Trophoblast cell (in vitro differentiated cells and primary cell): ENCODE measurements at regions not wholly inside any gene's neighbourhood (a gene's known extent, or its start where the extent isn't known, plus 50 kb on each side); places are given as distances from the start of the nearest gene placed in this dataset.

Experiments used
- DNase-seq, 2 donors: peaks; one replicate each; pipeline ENCODE4 v3.0.0-alpha.2; 2016
- H2AFZ ChIP-seq: 2 replicates; pipeline ENCODE4 v1.6.1; 2013; ENCODE audit warnings: low read length, moderate library complexity, mild to moderate bottlenecking; ENCODE audit not compliant: insufficient read depth, poor library complexity
- H2AK5ac ChIP-seq: 2 replicates; pipeline ENCODE4 v1.6.1; 2013; ENCODE audit warnings: mild to moderate bottlenecking, low read length
- H2BK120ac ChIP-seq: 2 replicates; pipeline ENCODE4 v1.6.1; 2013; ENCODE audit warnings: low read length, mild to moderate bottlenecking, moderate library complexity; ENCODE audit not compliant: insufficient read depth, poor library complexity
- H2BK12ac ChIP-seq: 2 replicates; pipeline ENCODE4 v1.6.1; 2013; ENCODE audit warnings: mild to moderate bottlenecking, low read length, moderate library complexity
- H2BK5ac ChIP-seq: 2 replicates; pipeline ENCODE4 v1.6.1; 2013; ENCODE audit warnings: low read length, low read depth, moderate library complexity, mild to moderate bottlenecking; ENCODE audit not compliant: poor library complexity
- H3K14ac ChIP-seq: 2 replicates; pipeline ENCODE4 v1.6.1; 2013; ENCODE audit warnings: mild to moderate bottlenecking, low read length
- H3K18ac ChIP-seq: 2 replicates; pipeline ENCODE4 v1.6.1; 2013; ENCODE audit warnings: mild to moderate bottlenecking, low read length
- H3K23ac ChIP-seq: 2 replicates; pipeline ENCODE4 v1.6.1; 2013; ENCODE audit warnings: low read length
- H3K27ac ChIP-seq: 2 replicates; pipeline ENCODE4 v1.5.1; 2013; ENCODE audit warnings: low read depth, mild to moderate bottlenecking, inconsistent platforms, low read length, moderate library complexity
- H3K27me3 ChIP-seq: 2 replicates; pipeline ENCODE4 v1.6.1; 2013; ENCODE audit warnings: inconsistent platforms, mild to moderate bottlenecking, low read length, moderate library complexity; ENCODE audit not compliant: insufficient read depth
- H3K36me3 ChIP-seq, 2 experiments: 1 replicate in 1 of 2; 2 replicates in 1 of 2; pipeline ENCODE4 v1.6.1; 2013; ENCODE audit warnings: low read length in 2 of 2, mild to moderate bottlenecking in 2 of 2, moderate library complexity in 1 of 2; ENCODE audit not compliant: insufficient read depth in 2 of 2, control insufficient read depth in 1 of 2
- H3K4ac ChIP-seq: 2 replicates; pipeline ENCODE4 v1.6.1; 2013; ENCODE audit warnings: low read depth, mild to moderate bottlenecking, low read length, moderate library complexity
- H3K4me1 ChIP-seq, 2 experiments: 1 replicate in 1 of 2; 2 replicates in 1 of 2; pipeline ENCODE4 v1.6.1; 2013; ENCODE audit warnings: low read length in 2 of 2, mild to moderate bottlenecking in 2 of 2, moderate library complexity in 1 of 2; ENCODE audit not compliant: insufficient read depth in 2 of 2, control insufficient read depth in 1 of 2
- H3K4me2 ChIP-seq: 2 replicates; pipeline ENCODE4 v1.6.1; 2013; ENCODE audit warnings: inconsistent platforms, mild to moderate bottlenecking, low read length, moderate library complexity
- H3K4me3 ChIP-seq: 2 replicates; pipeline ENCODE4 v1.5.1; 2013; ENCODE audit warnings: mild to moderate bottlenecking, low read depth, low read length, inconsistent platforms
- H3K79me1 ChIP-seq: one replicate; pipeline ENCODE4 v1.6.1; 2013; ENCODE audit warnings: low read length
- H3K79me2 ChIP-seq: 2 replicates; pipeline ENCODE4 v1.6.1; 2013; ENCODE audit warnings: low read length, mild to moderate bottlenecking; ENCODE audit not compliant: control insufficient read depth, insufficient read depth, poor library complexity
- H3K9ac ChIP-seq: 2 replicates; pipeline ENCODE4 v1.6.1; 2013; ENCODE audit warnings: mild to moderate bottlenecking, low read length
- H3K9me3 ChIP-seq: 2 replicates; pipeline ENCODE4 v1.6.1; 2013; ENCODE audit warnings: low read depth, mild to moderate bottlenecking, control low read depth, inconsistent platforms, low read length; ENCODE audit not compliant: insufficient read depth
- H4K12ac ChIP-seq: 2 replicates; pipeline ENCODE4 v1.6.1; 2013; ENCODE audit warnings: low read depth, mild to moderate bottlenecking, low read length, moderate library complexity
- H4K8ac ChIP-seq: 2 replicates; pipeline ENCODE4 v1.6.1; 2013; ENCODE audit warnings: low read depth, mild to moderate bottlenecking, low read length, moderate library complexity
- H4K91ac ChIP-seq: one replicate; pipeline ENCODE4 v1.6.1; 2013; ENCODE audit warnings: low read depth, mild to moderate bottlenecking, low read length, moderate library complexity
- WGBS: extraction: QIAGEN DNeasy Blood & Tissue Kit; methylation state at CpG from one replicate; pipeline ENCODE4 v1.1.7; 2013; ENCODE audit warnings: missing lambda C conversion rate; ENCODE audit not compliant: insufficient read length, insufficient coverage; ENCODE audit errors: extremely low coverage; 5-methylcytosine and 5-hydroxymethylcytosine counted together

DNA sequence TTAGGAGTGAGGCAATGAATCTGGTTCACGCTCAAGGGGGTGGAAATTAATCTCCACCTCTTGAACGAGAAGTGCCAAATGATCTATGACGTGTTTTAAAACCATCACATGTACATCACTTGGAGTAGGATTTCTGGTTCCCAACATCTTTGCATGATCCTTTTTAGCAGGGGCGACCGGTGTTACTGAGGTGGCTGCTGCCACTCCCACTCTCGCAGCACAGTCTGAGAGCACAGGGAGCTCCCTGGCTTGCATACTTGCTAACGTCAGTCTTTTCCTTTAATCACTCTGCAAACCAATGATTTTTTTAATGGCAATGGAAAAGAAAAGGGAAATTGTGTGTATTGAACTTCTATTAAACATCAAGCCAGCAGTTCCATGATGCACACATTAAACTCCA, 624.4 kb downstream of the IRX1 start:
- WGBS = no CpG with 5 or more reads among the region's 7 CpGs
- Histone ChIP-seq H3K79me2 (no peaks in the 10 kb centered on the region), H2AK5ac (no peak overlapping the region), H3K9ac (no peak overlapping the region), H2BK120ac (no peak overlapping the region), H3K4me2 (no peak overlapping the region), H4K12ac (no peak overlapping the region), H2BK12ac (no peak overlapping the region), H3K4ac (no peak overlapping the region), H3K18ac (no peak overlapping the region), H3K36me3 (no peaks in the 10 kb centered on the region), H3K4me3 (no peak overlapping the region), H3K27ac (no peak overlapping the region), H3K23ac (no peak overlapping the region), H3K14ac (no peak overlapping the region), H3K79me1 (no peaks in the 10 kb centered on the region), H3K27me3 (no peaks in the 10 kb centered on the region), H2BK5ac (no peak overlapping the region), H4K8ac (no peak overlapping the region), H3K9me3 (peaks cover 1% of the 10 kb centered on the region), H4K91ac (no peak overlapping the region), H3K4me1 (no peaks in the 10 kb centered on the region), H2AFZ (no peak overlapping the region)
- no peak for DNase-seq

DNA sequence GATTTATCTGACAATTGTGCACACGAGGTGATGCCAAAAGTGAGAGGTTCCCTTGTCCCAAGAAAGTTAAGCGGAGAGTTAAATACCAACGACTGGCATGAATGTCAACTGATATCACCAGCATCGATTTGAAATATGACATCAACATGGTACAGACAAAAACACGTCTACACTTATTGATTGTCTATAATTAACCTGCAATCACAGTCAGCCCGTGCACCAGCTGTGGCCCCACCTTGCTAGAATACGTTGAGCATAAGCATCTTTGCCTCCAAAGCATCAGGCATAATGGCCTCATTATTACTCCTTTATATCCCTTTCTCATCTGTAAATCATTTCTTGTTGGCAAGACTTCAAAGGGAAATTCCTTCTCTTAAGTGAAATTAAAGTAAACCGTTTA, 625.4 kb downstream of the IRX1 start:
- Histone ChIP-seq H3K4me3 (no peak overlapping the region), H3K79me1 (no peaks in the 10 kb centered on the region), H3K27ac (no peak overlapping the region), H4K12ac (no peak overlapping the region), H2AFZ (no peak overlapping the region), H4K91ac (no peak overlapping the region), H3K18ac (no peak overlapping the region), H2BK12ac (no peak overlapping the region), H3K4me1 (no peaks in the 10 kb centered on the region), H3K14ac (no peak overlapping the region), H3K9me3 (peaks cover 1% of the 10 kb centered on the region), H3K4me2 (no peak overlapping the region), H3K27me3 (no peaks in the 10 kb centered on the region), H3K36me3 (no peaks in the 10 kb centered on the region), H3K79me2 (no peaks in the 10 kb centered on the region), H3K4ac (no peak overlapping the region), H3K23ac (no peak overlapping the region), H2BK5ac (no peak overlapping the region), H2BK120ac (no peak overlapping the region), H3K9ac (no peak overlapping the region), H4K8ac (no peak overlapping the region), H2AK5ac (no peak overlapping the region)
- DNase-seq = no peak
- WGBS = no CpG with 5 or more reads among the region's 8 CpGs

DNA sequence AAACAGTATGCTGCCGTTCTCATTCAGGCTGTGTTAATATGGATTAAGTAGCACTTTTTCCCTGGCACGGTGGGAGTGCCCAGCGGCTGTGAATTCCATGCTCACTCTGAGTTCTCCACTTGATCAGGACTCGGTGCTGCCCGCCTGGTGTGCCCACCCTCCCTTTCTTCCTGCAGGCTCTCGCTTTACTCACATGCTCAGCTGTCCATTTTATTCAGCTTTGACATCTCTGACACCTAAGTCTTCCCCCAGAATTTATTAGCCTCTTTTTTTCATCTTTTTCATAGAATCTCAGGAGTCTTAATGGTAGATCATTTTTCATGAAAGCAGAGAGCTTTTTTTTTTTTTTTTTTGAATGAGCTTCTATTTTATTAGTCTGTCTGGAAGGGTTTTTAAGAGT, 626.5 kb downstream of the IRX1 start:
- Histone ChIP-seq H3K79me2 (no peaks in the 10 kb centered on the region), H2BK12ac (no peak overlapping the region), H3K14ac (no peak overlapping the region), H4K12ac (no peak overlapping the region), H3K36me3 (no peaks in the 10 kb centered on the region), H2AFZ (no peak overlapping the region), H3K4me2 (no peak overlapping the region), H4K8ac (no peak overlapping the region), H4K91ac (no peak overlapping the region), H3K4ac (no peak overlapping the region), H3K23ac (no peak overlapping the region), H3K79me1 (no peaks in the 10 kb centered on the region), H3K4me1 (no peaks in the 10 kb centered on the region), H2BK120ac (no peak overlapping the region), H2BK5ac (no peak overlapping the region), H2AK5ac (no peak overlapping the region), H3K9ac (no peak overlapping the region), H3K27me3 (no peaks in the 10 kb centered on the region), H3K4me3 (no peak overlapping the region), H3K9me3 (peaks cover 4% of the 10 kb centered on the region), H3K18ac (no peak overlapping the region), H3K27ac (no peak overlapping the region)
- DNase-seq = no peak
- WGBS = no CpG with 5 or more reads among the region's 6 CpGs

DNA sequence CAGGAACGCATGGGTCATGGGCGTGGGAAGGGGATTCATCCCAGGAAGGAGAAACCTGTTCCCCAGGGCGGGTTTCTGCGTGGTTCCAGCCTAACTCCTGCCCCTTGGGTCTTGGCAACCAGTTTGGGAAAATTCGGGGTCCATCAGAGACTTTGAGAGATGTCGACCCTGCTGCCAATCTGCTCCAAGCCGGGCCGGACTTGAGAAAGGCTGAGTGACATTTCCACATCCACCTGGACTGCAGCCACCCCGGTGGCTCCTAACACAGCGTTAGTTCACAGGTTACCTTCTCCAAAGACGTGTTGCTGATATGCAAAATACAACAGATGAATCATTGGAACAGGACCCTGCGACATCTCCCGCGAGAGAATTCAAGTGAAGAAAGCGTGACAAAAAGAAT, 627.2 kb downstream of the IRX1 start:
- H3K4me2 ChIP-seq = no peak overlapping the region
- no peak overlapping the region for H2BK120ac ChIP-seq
- no peak overlapping the region for H3K18ac ChIP-seq
- peaks cover 4% of the 10 kb centered on the region for H3K9me3 ChIP-seq
- no peak overlapping the region for H3K4me3 ChIP-seq
- H2AK5ac ChIP-seq = no peak overlapping the region
- H2AFZ ChIP-seq = no peak overlapping the region
- DNase-seq = no peak
- no peak overlapping the region for H4K91ac ChIP-seq
- no peaks in the 10 kb centered on the region for H3K79me1 ChIP-seq
- H4K8ac ChIP-seq = no peak overlapping the region
- no CpG with 5 or more reads among the region's 15 CpGs for WGBS
- no peak overlapping the region for H3K23ac ChIP-seq
- no peaks in the 10 kb centered on the region for H3K4me1 ChIP-seq
- H3K14ac ChIP-seq = no peak overlapping the region
- H3K79me2 ChIP-seq = no peaks in the 10 kb centered on the region
- H2BK5ac ChIP-seq = no peak overlapping the region
- H3K36me3 ChIP-seq = no peaks in the 10 kb centered on the region
- H3K4ac ChIP-seq = no peak overlapping the region
- no peak overlapping the region for H3K27ac ChIP-seq
- no peaks in the 10 kb centered on the region for H3K27me3 ChIP-seq
- H3K9ac ChIP-seq = no peak overlapping the region
- H4K12ac ChIP-seq = no peak overlapping the region
- no peak overlapping the region for H2BK12ac ChIP-seq
